ENCODE measurements at regions not wholly inside any gene's neighbourhood (a gene's known extent, or its start where the extent isn't known, plus 50 kb on each side); places are given as distances from the start of the nearest gene placed in this dataset.

GRCh38 chr13:108127406-108127805 lies 87.9 kb downstream of the LIG4 start:
- intact Hi-C loops (cut with micrococcal nuclease; ENCODE audit: unreplicated experiment) = no loop called here
- no peak for DNase-seq (ENCODE audit: low spot score)
- TF ChIP-seq EZH2 (IDR thresholded peaks at IDR 0.05; ENCODE audit: borderline replicate concordance, low read depth, low read length, poor library complexity, severe bottlenecking) (no peak), CTCF (conservative IDR thresholded peaks at IDR 0.05; ENCODE audit: low read depth, low read length) (no peak)
- Histone ChIP-seq H3K4me1 (ENCODE audit: insufficient read depth, low read length, poor library complexity, severe bottlenecking) (no peaks in the 10 kb centered on the region), H3K27me3 (replicated peaks; ENCODE audit: insufficient read depth, low read depth, low read length, poor library complexity) (no peaks in the 10 kb centered on the region), H3K27ac (ENCODE audit: low read depth, low read length, poor library complexity, severe bottlenecking) (no peak overlapping the region), H3K4me3 (ENCODE audit: low read depth, low read length, poor library complexity, severe bottlenecking) (no peak overlapping the region), H3K9me3 (ENCODE audit: low read depth, low read length, poor library complexity, severe bottlenecking) (no peaks in the 10 kb centered on the region), H3K36me3 (ENCODE audit: insufficient read depth, low read length, poor library complexity, severe bottlenecking) (no peaks in the 10 kb centered on the region)
- ChIA-PET POLR2A (ENCODE audit: low non-redundant PET) (no interaction called here), CTCF (no interaction called here)
- BruUV-seq (replicated peaks) = no TSS peak

- TF ChIP-seq EZH2 (IDR thresholded peaks at IDR 0.05; ENCODE audit: borderline replicate concordance, low read depth, low read length, poor library complexity, severe bottlenecking) (no peak), CTCF (conservative IDR thresholded peaks at IDR 0.05; ENCODE audit: low read depth, low read length) (no peak)
- DNase-seq (ENCODE audit: low spot score) = no peak
- no TSS peak for BruUV-seq (replicated peaks)
- Histone ChIP-seq H3K4me1 (ENCODE audit: insufficient read depth, low read length, poor library complexity, severe bottlenecking) (no peaks in the 10 kb centered on the region), H3K4me3 (ENCODE audit: low read depth, low read length, poor library complexity, severe bottlenecking) (no peak overlapping the region), H3K27ac (ENCODE audit: low read depth, low read length, poor library complexity, severe bottlenecking) (no peak overlapping the region), H3K9me3 (ENCODE audit: low read depth, low read length, poor library complexity, severe bottlenecking) (no peaks in the 10 kb centered on the region), H3K27me3 (replicated peaks; ENCODE audit: insufficient read depth, low read depth, low read length, poor library complexity) (no peaks in the 10 kb centered on the region), H3K36me3 (ENCODE audit: insufficient read depth, low read length, poor library complexity, severe bottlenecking) (no peaks in the 10 kb centered on the region)
- intact Hi-C loops (cut with micrococcal nuclease; ENCODE audit: unreplicated experiment) = no loop called here
- ChIA-PET POLR2A (ENCODE audit: low non-redundant PET) (no interaction called here), CTCF (no interaction called here)
Measured at GRCh38 chr13:108126056-108126455, 89.3 kb downstream of the LIG4 start.

GRCh38 chr13:108121406-108121805 lies 93.9 kb downstream of the LIG4 start:
- DNase-seq (ENCODE audit: low spot score) = peak; percentile 18
- ChIA-PET POLR2A (ENCODE audit: low non-redundant PET) (no interaction called here), CTCF (no interaction called here)
- H3K9me3 ChIP-seq (ENCODE audit: low read depth, low read length, poor library complexity, severe bottlenecking) = no peaks in the 10 kb centered on the region
- no peak overlapping the region for H3K27ac ChIP-seq (ENCODE audit: low read depth, low read length, poor library complexity, severe bottlenecking)
- H3K4me3 ChIP-seq (ENCODE audit: low read depth, low read length, poor library complexity, severe bottlenecking) = no peak overlapping the region
- intact Hi-C loops (cut with micrococcal nuclease; ENCODE audit: unreplicated experiment) = no loop called here
- no TSS peak for BruUV-seq (replicated peaks)
- TF ChIP-seq EZH2 (IDR thresholded peaks at IDR 0.05; ENCODE audit: borderline replicate concordance, low read depth, low read length, poor library complexity, severe bottlenecking) = no peak
- no peak for TF ChIP-seq CTCF (conservative IDR thresholded peaks at IDR 0.05; ENCODE audit: low read depth, low read length)
- H3K36me3 ChIP-seq (ENCODE audit: insufficient read depth, low read length, poor library complexity, severe bottlenecking) = no peaks in the 10 kb centered on the region
- H3K27me3 ChIP-seq (replicated peaks; ENCODE audit: insufficient read depth, low read depth, low read length, poor library complexity) = no peaks in the 10 kb centered on the region
- peaks cover 6% of the 10 kb centered on the region for H3K4me1 ChIP-seq (ENCODE audit: insufficient read depth, low read length, poor library complexity, severe bottlenecking)

Data from A673 (cell line).